H1 (cell line): ENCODE measurements at regions not wholly inside any gene's neighbourhood (a gene's known extent, or its start where the extent isn't known, plus 50 kb on each side); places are given as distances from the start of the nearest gene placed in this dataset.

Experiments
- CEBPB ChIP-seq: IDR thresholded peaks from 2 replicates; pipeline ENCODE4 v1.6.1; 2012; ENCODE audit warnings: low read depth, low read length
- RNF2 ChIP-seq: fragments of 200-900, 300-1000 bp; sonication (generic); IDR thresholded peaks from 2 replicates; pipeline ENCODE4 v1.7.1; 2016; ENCODE audit warnings: borderline replicate concordance, low read depth, mild to moderate bottlenecking, antibody characterized with exemption, low read length; ENCODE audit not compliant: poor library complexity, severe bottlenecking; ENCODE audit errors: missing control alignments

- TF ChIP-seq RNF2 (no peak), CEBPB (no peak)
Observed at GRCh38 chr5:87686018-87686417, 273.3 kb upstream of the CCNH start (continued).
